PC-3 (cell line): ENCODE measurements at regions not wholly inside any gene's neighbourhood (a gene's known extent, or its start where the extent isn't known, plus 50 kb on each side); places are given as distances from the start of the nearest gene placed in this dataset.
A peak's percentile ranks its signal among the peaks of the same experiment; 100 is the strongest.

Source experiments
- ATAC-seq: fragments of 200-7000 bp; cut with Tn5 transposase; 2 replicates; pipeline ENCODE4 v1.9.1; 2020; ENCODE audit warnings: mild to moderate bottlenecking, moderate library complexity
- BruUV-seq: library from RNA; stranded (reverse); fragments of 400-500 nt; replicated peaks from 2 replicates; lab custom pipeline; 2021; lab: Mats Ljungman, UMichigan
- CTCF ChIA-PET: fragments of 300-600 bp; sonication (Branson Sonifier 250); formaldehyde crosslinking; loops from one replicate; lab custom pipeline; 2022; ENCODE audit warnings: antibody characterized with exemption; lab: Charles Lee
- POLR2A ChIA-PET: fragments of 300-600 bp; sonication (Branson Sonifier 250); formaldehyde crosslinking; loops from one replicate; lab custom pipeline; 2022; ENCODE audit warnings: antibody characterized with exemption; ENCODE audit not compliant: unreplicated experiment; lab: Charles Lee
- DNase-seq: peaks from one replicate; pipeline ENCODE4 v3.0.0-alpha.2; 2015
- H2AFZ ChIP-seq: fragments of 300-600 bp; sonication (generic); 2 replicates; pipeline ENCODE4 v1.6.0; 2016; ENCODE audit warnings: antibody characterized with exemption, low read length
- H3F3A ChIP-seq: fragments of 300-600 bp; sonication (generic); one replicate; pipeline ENCODE4 v1.6.0; 2017; ENCODE audit warnings: antibody characterized with exemption, low read length, control low read depth, mild to moderate bottlenecking; ENCODE audit not compliant: unreplicated experiment
- H3K27ac ChIP-seq: fragments of 300-600 bp; sonication (generic); 2 replicates; pipeline ENCODE4 v1.5.1; 2016; ENCODE audit warnings: mild to moderate bottlenecking, low read length
- H3K27me3 ChIP-seq: fragments of 300-600 bp; sonication (generic); 2 replicates; pipeline ENCODE4 v1.6.1; 2016; ENCODE audit warnings: low read length, mixed read lengths
- H3K36me3 ChIP-seq: fragments of 300-600 bp; sonication (generic); 2 replicates; pipeline ENCODE4 v1.6.1; 2016; ENCODE audit warnings: low read depth, mixed run types, low read length, mixed read lengths
- H3K4me1 ChIP-seq: fragments of 300-600 bp; sonication (generic); 2 replicates; pipeline ENCODE4 v1.5.1; 2016; ENCODE audit warnings: low read length; ENCODE audit not compliant: insufficient read depth
- H3K4me2 ChIP-seq: fragments of 300-600 bp; sonication (generic); 2 replicates; pipeline ENCODE4 v1.6.0; 2016; ENCODE audit warnings: low read length
- H3K4me3 ChIP-seq: fragments of 300-600 bp; sonication (generic); 2 replicates; pipeline ENCODE4 v1.5.1; 2016; ENCODE audit warnings: mild to moderate bottlenecking, low read length, mixed read lengths
- H3K79me2 ChIP-seq: fragments of 300-600 bp; sonication (generic); 2 replicates; pipeline ENCODE4 v1.6.1; 2017; ENCODE audit warnings: low read length, mixed read lengths
- H3K9ac ChIP-seq: fragments of 300-600 bp; sonication (generic); 2 replicates; pipeline ENCODE4 v1.6.0; 2016; ENCODE audit warnings: mild to moderate bottlenecking, low read length
- H3K9me2 ChIP-seq: fragments of 300-600 bp; sonication (generic); replicated peaks from 2 replicates; pipeline ENCODE4 v1.6.1; 2016; ENCODE audit warnings: mixed run types, low read length, mixed read lengths
- H3K9me3 ChIP-seq: fragments of 300-600 bp; sonication (generic); 2 replicates; pipeline ENCODE4 v1.6.1; 2016; ENCODE audit warnings: low read length, mixed read lengths
- H4K20me1 ChIP-seq: fragments of 300-600 bp; sonication (generic); 2 replicates; pipeline ENCODE4 v1.6.1; 2016; ENCODE audit warnings: low read length, mixed read lengths
- EZH2 ChIP-seq: fragments of 300-600 bp; sonication (generic); IDR thresholded peaks from one replicate; pipeline ENCODE4 v1.6.1; 2017; ENCODE audit warnings: antibody characterized with exemption, mild to moderate bottlenecking, low read length; ENCODE audit not compliant: unreplicated experiment
- EZH2phosphoT487 ChIP-seq: fragments of 300-600 bp; sonication (generic); IDR thresholded peaks from 2 replicates; pipeline ENCODE4 v1.6.1; 2018; ENCODE audit warnings: mild to moderate bottlenecking, antibody characterized with exemption, low read length, borderline replicate concordance
- intact Hi-C: fragments of 100-400 bp; cut with micrococcal nuclease; formaldehyde crosslinking; loops from 2 replicates; pipeline ENCODE4 v1.9.0; 2023
- TF ChIP-seq, protein P1 (sequence below): fragments of 300-600 bp; sonication (generic); conservative IDR thresholded peaks from 2 replicates; pipeline ENCODE4 v1.5.1; 2017; ENCODE audit warnings: antibody characterized with exemption, low read depth, mild to moderate bottlenecking, low read length

DNA sequence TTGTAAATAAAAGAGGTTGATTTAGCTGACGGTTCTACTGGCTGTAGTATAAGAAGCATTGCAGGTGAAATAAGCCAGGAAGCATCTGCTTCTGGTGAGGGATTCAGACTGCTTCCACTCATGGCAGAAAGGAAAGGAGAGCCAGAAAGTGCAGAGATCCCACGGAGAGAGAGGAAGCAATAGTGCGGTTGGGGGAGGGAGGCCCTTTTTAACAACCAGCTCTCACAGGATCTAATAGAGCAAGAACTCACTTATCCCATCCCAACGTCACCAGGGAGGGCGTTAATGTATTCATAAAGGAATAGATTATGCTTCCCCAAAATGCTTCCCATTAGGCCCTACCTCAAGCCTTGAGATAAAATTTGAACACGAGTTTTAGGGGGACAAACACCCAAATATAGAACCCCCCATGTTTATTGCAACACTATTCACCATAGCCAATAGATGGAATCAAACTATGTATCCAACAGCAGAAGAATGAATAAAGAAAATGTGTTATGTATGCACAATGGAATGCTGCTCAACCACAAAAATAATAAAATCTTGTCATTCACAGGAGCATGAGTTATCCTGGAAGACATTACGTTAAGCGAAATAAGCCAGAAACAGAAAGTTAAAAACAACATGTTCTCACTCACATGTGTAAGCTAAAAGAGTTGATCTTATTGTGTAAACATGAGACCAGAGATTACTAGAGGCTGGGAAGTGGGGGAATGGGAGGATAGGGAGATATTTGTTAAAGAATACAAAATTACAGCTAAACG, 908.3 kb upstream of the ANO3 start:
- no peaks in the 10 kb centered on the region for H3K36me3 ChIP-seq
- no peaks in the 10 kb centered on the region for H3K4me1 ChIP-seq
- POLR2A ChIA-PET = no interaction called here
- H3K79me2 ChIP-seq = no peaks in the 10 kb centered on the region
- H3K27ac ChIP-seq = no peak overlapping the region
- no peak overlapping the region for H2AFZ ChIP-seq
- no TSS peak for BruUV-seq
- H3K9me2 ChIP-seq = no peaks in the 10 kb centered on the region
- peak; percentile 41 for DNase-seq
- no peaks in the 10 kb centered on the region for H3K27me3 ChIP-seq
- no peaks in the 10 kb centered on the region for H4K20me1 ChIP-seq
- no peak overlapping the region for H3K4me2 ChIP-seq
- H3K9me3 ChIP-seq = no peaks in the 10 kb centered on the region
- intact Hi-C loops = no loop called here
- no peaks in the 10 kb centered on the region for H3F3A ChIP-seq
- peak; percentile 40; the same call in 1 of the 2 replicates for ATAC-seq
- H3K9ac ChIP-seq = no peak overlapping the region
- H3K4me3 ChIP-seq = no peak overlapping the region
- no peak for TF ChIP-seq EZH2phosphoT487
- TF ChIP-seq, protein P1, sequence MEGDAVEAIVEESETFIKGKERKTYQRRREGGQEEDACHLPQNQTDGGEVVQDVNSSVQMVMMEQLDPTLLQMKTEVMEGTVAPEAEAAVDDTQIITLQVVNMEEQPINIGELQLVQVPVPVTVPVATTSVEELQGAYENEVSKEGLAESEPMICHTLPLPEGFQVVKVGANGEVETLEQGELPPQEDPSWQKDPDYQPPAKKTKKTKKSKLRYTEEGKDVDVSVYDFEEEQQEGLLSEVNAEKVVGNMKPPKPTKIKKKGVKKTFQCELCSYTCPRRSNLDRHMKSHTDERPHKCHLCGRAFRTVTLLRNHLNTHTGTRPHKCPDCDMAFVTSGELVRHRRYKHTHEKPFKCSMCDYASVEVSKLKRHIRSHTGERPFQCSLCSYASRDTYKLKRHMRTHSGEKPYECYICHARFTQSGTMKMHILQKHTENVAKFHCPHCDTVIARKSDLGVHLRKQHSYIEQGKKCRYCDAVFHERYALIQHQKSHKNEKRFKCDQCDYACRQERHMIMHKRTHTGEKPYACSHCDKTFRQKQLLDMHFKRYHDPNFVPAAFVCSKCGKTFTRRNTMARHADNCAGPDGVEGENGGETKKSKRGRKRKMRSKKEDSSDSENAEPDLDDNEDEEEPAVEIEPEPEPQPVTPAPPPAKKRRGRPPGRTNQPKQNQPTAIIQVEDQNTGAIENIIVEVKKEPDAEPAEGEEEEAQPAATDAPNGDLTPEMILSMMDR = no peak
- TF ChIP-seq EZH2 = no peak
- CTCF ChIA-PET = no interaction called here

DNA sequence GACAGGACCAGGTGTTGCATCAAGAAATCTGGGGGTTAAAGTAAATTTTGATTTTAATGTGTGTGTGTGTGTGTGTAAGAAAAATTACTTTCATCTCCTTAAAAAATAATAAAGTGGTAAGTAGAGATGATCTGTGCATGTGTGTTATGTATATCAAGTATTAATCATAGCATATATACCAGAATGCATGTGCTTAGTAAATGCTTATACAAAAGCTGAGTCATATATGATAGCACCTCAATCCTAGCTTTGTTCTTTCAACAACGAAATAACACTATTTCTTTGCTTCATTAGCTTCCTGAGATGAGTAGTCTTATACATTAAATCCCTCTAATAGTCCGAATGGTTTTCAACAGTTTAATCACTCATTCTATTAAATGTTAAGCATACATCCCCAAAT, 899.6 kb upstream of the ANO3 start:
- H3K4me1 ChIP-seq = no peaks in the 10 kb centered on the region
- no peaks in the 10 kb centered on the region for H3K36me3 ChIP-seq
- H4K20me1 ChIP-seq = no peaks in the 10 kb centered on the region
- CTCF ChIA-PET = no interaction called here
- H3K79me2 ChIP-seq = no peaks in the 10 kb centered on the region
- BruUV-seq = no TSS peak
- H3K9me3 ChIP-seq = no peaks in the 10 kb centered on the region
- POLR2A ChIA-PET = no interaction called here
- no peaks in the 10 kb centered on the region for H3K9me2 ChIP-seq
- no peak overlapping the region for H3K9ac ChIP-seq
- no peaks in the 10 kb centered on the region for H3F3A ChIP-seq
- ATAC-seq = peak; percentile 42; the same call in 1 of the 2 replicates
- no peak for DNase-seq
- H3K4me2 ChIP-seq = no peak overlapping the region
- no peak overlapping the region for H3K4me3 ChIP-seq
- no peak overlapping the region for H2AFZ ChIP-seq
- intact Hi-C loops = no loop called here
- no peak overlapping the region for H3K27ac ChIP-seq
- no peaks in the 10 kb centered on the region for H3K27me3 ChIP-seq
- TF ChIP-seq EZH2phosphoT487 (no peak), EZH2 (no peak)
- TF ChIP-seq, protein P1 = no peak

DNA sequence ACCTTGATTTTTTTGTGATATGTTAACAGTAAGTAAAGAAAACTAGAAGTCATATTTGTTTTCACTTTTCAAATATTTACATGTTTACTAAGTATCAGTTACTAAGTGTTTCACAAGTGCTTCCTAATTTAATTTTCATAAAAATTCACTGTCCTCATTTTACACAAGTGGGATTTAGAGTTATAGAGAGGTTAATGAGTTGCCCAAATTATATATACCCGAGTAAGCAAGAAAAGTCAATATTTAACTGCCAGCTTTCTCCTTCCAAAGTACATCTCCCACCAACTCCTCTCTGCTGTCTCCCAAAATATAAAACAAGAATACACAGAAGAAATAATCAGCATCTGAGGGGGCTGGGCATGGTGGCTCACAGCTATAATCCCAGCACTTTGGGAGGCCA, 896.7 kb upstream of the ANO3 start:
- no peak overlapping the region for H3K9ac ChIP-seq
- ChIA-PET CTCF (no interaction called here), POLR2A (no interaction called here)
- no peak for TF ChIP-seq EZH2
- TF ChIP-seq, protein P1 = no peak
- no peak for TF ChIP-seq EZH2phosphoT487
- H4K20me1 ChIP-seq = no peaks in the 10 kb centered on the region
- H3K4me2 ChIP-seq = no peak overlapping the region
- no peak overlapping the region for H2AFZ ChIP-seq
- DNase-seq (no peak), ATAC-seq (no peak)
- no peaks in the 10 kb centered on the region for H3K36me3 ChIP-seq
- H3K79me2 ChIP-seq = no peaks in the 10 kb centered on the region
- no TSS peak for BruUV-seq
- no peaks in the 10 kb centered on the region for H3K9me2 ChIP-seq
- no peak overlapping the region for H3K4me3 ChIP-seq
- no peaks in the 10 kb centered on the region for H3K27me3 ChIP-seq
- H3K27ac ChIP-seq = no peak overlapping the region
- no peaks in the 10 kb centered on the region for H3K9me3 ChIP-seq
- intact Hi-C loops = no loop called here
- no peaks in the 10 kb centered on the region for H3K4me1 ChIP-seq
- H3F3A ChIP-seq = no peaks in the 10 kb centered on the region
